ENCODE measurements at regions not wholly inside any gene's neighbourhood (a gene's known extent, or its start where the extent isn't known, plus 50 kb on each side); places are given as distances from the start of the nearest gene placed in this dataset.

GRCh38 chr11:113618360-113618759 lies 87.7 kb downstream of the TMPRSS5 start:
- TF ChIP-seq CTCF (IDR thresholded peaks at IDR 0.05) (no peak), POLR2A (IDR thresholded peaks at IDR 0.05) (no peak)
